CD4-positive, alpha-beta T cell treated with Interleukin-15 for 1 hour (primary cell): ENCODE measurements at regions not wholly inside any gene's neighbourhood (a gene's known extent, or its start where the extent isn't known, plus 50 kb on each side); places are given as distances from the start of the nearest gene placed in this dataset.
"Not testable (repeated sequence)": the region's sequence is repeated elsewhere in the genome, so short reads cannot be mapped to it uniquely, and the experiment has no call there.

Experiments used
- DNase-seq: peaks from one replicate; pipeline ENCODE4 v3.0.0-alpha.2; 2020

DNA sequence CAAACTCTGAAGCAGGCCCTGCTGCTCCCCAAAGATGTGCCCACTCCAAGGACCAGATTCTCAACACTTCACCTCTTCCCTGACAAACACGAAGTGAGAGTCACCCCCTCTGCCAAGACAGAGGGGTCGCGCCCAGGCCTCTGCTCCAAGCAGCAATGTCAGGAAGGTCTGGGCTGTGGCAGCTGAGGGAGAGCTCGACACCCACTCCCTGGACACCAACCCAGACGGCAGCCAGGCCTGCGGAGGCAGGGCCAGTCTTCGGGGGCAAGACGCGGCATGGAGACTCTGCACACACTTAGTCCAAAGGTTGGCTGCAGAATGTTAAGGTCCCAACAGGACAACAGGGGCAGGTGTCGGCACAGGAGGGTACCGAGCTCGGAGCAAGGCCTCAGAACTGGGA, 144.2 kb downstream of the DLL1 start:
- DNase-seq, result no peak

DNA sequence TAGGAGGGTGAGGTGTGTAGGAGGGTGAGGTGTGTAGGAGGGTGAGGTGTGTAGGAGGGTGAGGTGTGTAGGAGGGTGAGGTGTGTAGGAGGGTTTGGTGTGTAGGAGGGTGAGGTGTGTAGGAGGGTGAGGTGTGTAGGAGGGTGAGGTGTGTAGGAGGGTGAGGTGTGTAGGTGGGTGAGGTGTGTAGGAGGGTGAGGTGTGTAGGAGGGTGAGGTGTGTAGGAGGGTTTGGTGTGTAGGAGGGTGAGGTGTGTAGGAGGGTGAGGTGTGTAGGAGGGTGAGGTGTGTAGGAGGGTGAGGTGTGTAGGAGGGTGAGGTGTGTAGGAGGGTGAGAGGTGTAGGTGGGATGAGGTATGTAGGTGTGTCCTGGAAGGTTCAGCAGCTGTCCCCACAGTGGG, 144.7 kb downstream of the DLL1 start:
- not testable (repeated sequence) for DNase-seq

- DNase-seq, result not testable (repeated sequence)
Measured at GRCh38 chr6:170145716-170146115, 145.2 kb downstream of the DLL1 start.

DNA sequence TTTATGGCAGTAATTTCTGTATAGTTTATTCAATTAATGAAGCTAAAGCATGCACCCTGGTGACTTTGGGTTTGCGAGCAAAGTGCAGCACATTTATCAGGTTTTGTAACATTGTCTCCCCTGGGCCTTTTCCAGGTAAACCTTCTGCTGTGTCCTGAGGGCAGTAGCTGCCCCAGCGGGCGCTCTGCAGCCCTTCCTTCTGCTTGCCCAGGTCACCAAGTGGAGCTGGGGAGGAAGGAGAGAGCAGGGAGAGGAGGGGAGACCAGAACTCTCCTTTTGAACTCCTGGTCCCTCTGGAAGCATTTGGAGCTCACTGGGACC, 145.6 kb downstream of the DLL1 start:
- no peak for DNase-seq

DNA sequence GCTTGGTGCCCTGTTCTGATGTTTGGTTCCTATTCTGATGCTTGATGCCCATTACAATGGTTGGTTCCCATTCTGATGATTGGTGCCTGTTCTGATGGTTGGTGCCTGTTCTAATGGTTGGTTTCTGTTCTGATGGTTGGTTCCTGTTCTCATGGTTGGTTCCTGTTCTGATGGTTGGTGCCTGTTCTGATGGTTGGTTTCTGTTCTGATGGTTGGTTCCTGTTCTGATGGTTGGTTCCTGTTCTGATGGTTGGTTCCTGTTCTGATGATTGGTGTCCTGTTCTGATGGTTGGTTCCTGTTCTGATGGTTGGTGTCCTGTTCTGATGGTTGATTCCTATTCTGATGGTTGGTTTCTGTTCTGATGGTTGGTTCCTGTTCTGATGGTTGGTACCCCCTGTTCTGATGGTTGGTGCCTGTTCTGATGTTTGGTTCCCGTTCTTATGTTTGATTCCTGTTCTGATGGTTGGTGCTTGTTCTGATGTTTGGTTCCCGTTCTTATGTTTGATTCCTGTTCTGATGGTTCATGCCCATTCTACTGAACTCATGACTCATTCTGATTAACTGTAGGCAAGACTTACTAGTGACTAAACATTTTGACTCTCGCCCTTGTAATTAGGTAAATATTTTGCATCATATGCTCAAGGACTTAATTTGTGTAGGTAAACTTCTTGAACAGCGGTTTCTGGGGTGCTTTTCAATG, 146.2 kb downstream of the DLL1 start:
- DNase-seq, result no peak

- peak; percentile 5 for DNase-seq
Measured at GRCh38 chr6:170143401-170144150, 147.3 kb downstream of the DLL1 start.

GRCh38 chr6:170142559-170142958, 148.3 kb downstream of the DLL1 start:
- peak; percentile 9 for DNase-seq

DNA sequence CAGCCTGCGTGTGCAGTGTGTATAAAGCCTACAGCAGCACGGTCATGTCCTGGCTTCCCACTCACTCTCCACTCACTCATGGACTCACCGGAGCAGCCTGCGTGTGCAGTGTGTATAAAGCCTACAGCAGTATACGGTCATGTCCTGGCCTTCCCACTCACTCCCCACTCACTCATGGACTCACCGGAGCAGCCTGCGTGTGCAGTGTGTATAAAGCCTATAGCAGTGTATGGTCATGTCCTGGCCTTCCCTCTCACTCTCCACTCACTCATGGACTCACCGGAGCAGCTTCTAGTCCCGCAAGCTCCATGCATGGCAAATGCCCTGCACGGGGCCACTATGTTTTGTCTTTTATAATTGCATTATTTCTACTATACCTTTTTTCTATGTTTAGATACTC, 149.8 kb downstream of the DLL1 start:
- not testable (repeated sequence) for DNase-seq

- peak; percentile 11 for DNase-seq
Measured at GRCh38 chr6:170140129-170140528, 150.7 kb downstream of the DLL1 start.

DNA sequence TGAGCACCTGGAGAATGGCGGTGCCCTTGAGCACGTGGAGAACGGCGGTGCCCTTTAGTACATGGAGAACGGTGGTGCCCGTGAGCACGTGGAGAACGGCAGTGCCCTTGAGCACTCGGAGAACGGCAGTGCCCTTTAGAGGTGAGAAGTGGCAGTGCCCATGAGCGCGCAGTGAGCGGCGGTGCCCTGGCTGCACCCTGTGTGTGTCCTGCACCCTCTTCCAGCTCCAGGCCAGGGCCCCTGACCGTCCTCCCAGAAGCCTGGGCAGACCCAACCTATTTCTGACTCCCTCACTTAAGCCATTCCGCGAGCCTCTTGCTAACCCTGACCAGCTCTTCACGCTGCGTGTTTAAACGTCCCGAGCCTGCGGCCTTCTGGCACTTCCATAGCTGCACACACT, 151.3 kb downstream of the DLL1 start:
- peak; percentile 10 for DNase-seq

DNA sequence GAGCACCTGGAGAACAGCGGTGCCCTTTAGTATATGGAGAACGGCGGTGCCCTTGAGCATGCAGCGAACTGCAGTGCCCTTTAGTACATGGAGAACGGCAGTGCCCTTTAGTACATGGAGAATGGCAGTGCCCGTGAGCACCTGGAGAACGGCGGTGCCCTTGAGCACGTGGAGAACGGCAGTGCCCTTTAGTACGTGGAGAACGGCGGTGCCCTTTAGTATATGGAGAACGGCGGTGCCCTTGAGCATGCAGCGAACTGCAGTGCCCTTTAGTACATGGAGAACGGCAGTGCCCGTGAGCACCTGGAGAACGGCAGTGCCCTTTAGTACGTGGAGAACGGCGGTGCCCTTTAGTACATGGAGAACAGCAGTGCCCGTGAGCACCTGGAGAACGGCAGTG, 151.8 kb downstream of the DLL1 start:
- DNase-seq, result not testable (repeated sequence)

- peak; percentile 10 for DNase-seq
Measured at GRCh38 chr6:170137911-170138910, 152.7 kb downstream of the DLL1 start.

DNA sequence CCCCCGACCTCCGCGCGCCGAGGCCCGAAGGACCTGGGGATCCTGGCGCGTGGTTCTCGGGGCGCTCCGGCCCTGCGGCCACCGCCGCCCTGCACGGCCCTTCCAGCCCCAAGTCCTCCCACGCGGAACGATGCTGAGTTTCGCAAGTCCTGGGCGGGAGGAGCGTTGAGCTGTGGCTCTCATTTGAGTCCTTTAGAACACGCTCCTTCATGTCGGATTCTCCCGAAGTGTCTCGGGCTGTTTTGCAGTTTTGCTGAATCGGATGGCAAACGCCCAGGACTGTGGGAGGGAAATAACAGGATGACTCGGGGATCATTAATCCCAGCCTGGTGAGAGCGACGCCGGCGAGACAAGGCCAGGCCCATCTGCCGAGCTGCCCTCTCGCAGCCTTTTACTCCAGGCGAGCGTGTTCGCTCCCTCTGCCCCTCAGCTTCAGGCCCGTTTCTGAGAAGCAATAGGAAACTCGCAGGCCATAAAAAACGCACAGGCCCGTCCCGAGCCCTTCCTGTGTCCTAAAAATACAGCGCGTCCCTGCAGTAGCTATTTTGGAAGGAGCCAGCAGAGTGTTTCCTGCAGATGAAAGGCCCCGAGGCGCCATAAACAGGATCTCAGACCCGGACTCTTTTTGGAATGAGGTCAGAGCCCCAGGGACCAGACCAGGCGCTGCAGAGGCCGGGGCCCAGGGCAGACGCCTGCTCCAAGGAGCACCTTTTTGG, 153.5 kb downstream of the DLL1 start:
- DNase-seq, result peak; percentile 7

GRCh38 chr6:170136541-170137175, 154.2 kb downstream of the DLL1 start:
- peak; percentile 13 for DNase-seq

GRCh38 chr6:170135821-170136471, 154.9 kb downstream of the DLL1 start:
- DNase-seq, result no peak

GRCh38 chr6:170135461-170135820, 155.4 kb downstream of the DLL1 start:
- no peak for DNase-seq

DNA sequence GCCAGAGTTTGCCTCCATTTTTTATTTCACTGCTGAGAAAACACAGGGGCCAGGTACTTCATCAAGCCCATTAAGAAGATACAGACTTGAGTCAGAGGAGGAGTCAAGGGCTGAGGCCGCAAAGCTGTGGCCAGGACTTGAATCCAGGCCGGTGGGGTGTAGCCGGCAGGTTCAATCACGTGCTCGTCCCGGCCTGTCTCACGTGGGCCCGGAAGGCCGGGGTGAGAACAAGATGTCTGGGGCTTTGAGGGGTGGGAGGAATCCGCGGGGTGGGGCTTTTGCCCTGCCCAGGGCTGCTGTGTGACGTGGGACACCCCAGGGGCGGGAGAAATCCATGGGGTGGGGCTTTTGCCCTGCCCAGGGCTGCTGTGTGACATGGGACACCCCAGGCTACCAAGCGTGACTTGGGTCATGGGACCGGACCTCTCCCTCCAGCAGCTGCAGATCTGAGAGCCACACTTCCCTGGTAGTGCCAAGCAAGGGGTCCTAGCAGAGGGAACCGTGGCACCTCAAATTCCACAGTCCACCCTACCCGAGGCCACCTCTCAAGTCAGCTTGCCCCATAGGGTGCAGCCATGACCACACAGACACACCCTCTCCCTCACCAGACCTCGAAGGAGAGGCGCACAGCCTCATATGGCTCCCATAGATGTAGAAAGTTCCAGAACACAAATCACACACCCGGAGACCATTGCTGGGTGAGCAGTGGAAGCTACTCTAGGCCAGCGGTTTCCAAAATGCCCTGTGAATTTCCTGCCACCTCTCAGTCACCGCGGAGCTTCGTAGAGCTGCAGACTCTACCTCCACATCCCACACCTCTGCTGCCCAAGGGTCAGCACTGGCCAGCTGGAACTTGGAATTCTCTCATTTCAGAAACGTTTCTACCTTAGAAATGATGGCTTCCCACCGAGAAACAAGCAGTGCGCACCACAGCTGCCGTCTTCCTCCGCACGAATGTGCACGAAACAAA, 156.1 kb downstream of the DLL1 start:
- no peak for DNase-seq

GRCh38 chr6:170134031-170134470, 156.8 kb downstream of the DLL1 start:
- no peak for DNase-seq

DNA sequence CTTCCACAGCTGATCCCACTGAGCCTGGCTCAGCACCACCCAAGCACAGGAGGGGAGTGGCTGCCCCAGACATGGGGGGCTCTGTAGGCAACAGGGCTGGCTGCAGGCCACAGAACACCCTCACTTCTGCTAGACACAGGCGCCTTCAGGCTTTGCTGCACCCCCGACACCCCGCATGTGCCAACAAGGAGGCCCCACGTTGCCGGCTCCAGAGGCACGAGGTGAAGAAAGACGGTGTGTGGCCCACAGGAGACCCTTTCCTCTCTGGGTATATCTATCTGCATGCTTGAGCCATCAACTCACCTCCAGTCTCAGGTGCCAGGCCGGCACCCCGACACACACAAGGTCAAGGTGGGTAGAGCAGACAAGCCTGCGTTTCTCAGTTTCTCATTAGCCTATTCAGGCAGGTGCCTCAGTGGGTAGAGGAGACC, 158.3 kb downstream of the DLL1 start:
- DNase-seq, result no peak

GRCh38 chr6:170132011-170132521, 158.8 kb downstream of the DLL1 start:
- no peak for DNase-seq
